Loucy (cell line): ENCODE measurements at regions not wholly inside any gene's neighbourhood (a gene's known extent, or its start where the extent isn't known, plus 50 kb on each side); places are given as distances from the start of the nearest gene placed in this dataset.
"Not testable (repeated sequence)": the region's sequence is repeated elsewhere in the genome, so short reads cannot be mapped to it uniquely, and the experiment has no call there.

Experiments used
- EZH2phosphoT487 ChIP-seq: fragments of 200-600 bp; IDR thresholded peaks from 2 replicates; pipeline ENCODE4 v1.6.1; 2018; ENCODE audit warnings: antibody characterized with exemption, mild to moderate bottlenecking, moderate library complexity, borderline replicate concordance
- TF ChIP-seq, protein P1 (sequence below): fragments of 200-600 bp; sonication (generic); conservative IDR thresholded peaks from 2 replicates; pipeline ENCODE4 v1.5.1; 2014; ENCODE audit warnings: mild to moderate bottlenecking, antibody characterized with exemption, low read length

DNA sequence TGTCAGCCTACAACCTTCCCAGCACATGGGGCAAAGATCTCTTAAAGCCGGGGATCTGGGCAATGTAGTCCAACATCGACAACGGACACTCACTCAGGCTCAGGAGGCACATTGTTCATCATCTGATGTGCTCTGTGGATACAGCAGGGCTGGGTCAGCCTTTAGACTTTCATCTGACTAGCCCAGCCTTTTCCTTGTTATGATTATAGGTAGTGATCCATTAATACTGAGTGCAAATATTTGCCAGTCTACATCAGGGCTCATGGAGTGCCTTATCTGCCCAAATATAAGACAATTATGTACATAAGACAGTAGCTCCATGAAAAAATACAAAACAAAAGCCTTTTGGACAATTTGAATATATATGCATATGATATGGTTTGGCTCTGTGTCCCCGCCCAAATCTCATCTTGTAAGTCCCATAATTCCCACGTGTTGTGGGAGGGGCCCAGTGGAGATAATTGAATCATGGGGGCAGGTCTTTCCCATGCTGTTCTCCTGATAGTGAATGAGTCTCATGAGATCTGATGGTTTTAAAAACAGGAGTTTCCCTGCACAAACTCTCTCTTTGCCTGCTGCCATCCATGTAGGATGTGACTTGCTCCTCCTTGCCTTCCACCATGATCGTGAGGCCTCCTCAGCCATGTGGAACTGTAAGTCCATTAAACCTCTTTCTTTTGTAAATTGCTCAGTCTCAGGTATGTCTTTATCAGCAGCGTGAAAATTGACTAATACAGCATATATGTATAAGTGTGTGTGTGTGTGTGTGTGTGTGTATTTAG lies 248.5 kb upstream of the FOXN3 start:
- TF ChIP-seq, protein P1, sequence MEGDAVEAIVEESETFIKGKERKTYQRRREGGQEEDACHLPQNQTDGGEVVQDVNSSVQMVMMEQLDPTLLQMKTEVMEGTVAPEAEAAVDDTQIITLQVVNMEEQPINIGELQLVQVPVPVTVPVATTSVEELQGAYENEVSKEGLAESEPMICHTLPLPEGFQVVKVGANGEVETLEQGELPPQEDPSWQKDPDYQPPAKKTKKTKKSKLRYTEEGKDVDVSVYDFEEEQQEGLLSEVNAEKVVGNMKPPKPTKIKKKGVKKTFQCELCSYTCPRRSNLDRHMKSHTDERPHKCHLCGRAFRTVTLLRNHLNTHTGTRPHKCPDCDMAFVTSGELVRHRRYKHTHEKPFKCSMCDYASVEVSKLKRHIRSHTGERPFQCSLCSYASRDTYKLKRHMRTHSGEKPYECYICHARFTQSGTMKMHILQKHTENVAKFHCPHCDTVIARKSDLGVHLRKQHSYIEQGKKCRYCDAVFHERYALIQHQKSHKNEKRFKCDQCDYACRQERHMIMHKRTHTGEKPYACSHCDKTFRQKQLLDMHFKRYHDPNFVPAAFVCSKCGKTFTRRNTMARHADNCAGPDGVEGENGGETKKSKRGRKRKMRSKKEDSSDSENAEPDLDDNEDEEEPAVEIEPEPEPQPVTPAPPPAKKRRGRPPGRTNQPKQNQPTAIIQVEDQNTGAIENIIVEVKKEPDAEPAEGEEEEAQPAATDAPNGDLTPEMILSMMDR, result not testable (repeated sequence)
- not testable (repeated sequence) for TF ChIP-seq EZH2phosphoT487
